ENCODE measurements at regions not wholly inside any gene's neighbourhood (a gene's known extent, or its start where the extent isn't known, plus 50 kb on each side); places are given as distances from the start of the nearest gene placed in this dataset.
"Not testable (repeated sequence)": the region's sequence is repeated elsewhere in the genome, so short reads cannot be mapped to it uniquely, and the experiment has no call there.

- FAIRE-seq (no peak), DNase-seq (ENCODE audit: insufficient read length, low spot score) (no peak)
Observed at GRCh38 chr9:18063856-18064390, 410.0 kb upstream of the ADAMTSL1 start.

DNA sequence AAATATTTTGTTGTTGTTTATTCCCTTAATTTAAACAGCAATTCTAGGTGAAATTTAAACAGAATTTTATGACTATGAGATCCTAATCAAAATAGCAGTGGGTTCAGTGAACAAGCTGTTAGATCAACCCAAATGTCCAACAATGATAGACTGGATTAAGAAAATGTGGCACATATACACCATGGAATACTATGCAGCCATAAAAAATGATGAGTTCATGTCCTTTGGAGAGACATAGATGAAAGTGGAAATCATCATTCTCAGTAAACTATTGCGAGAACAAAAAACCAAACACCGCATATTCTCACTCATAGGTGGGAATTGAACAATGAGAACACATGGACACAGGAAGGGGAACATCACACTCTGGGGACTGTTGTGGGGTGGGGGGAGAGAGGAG lies 407.3 kb upstream of the ADAMTSL1 start:
- FAIRE-seq; DNase-seq (ENCODE audit: insufficient read length, low spot score): not testable (repeated sequence)

DNA sequence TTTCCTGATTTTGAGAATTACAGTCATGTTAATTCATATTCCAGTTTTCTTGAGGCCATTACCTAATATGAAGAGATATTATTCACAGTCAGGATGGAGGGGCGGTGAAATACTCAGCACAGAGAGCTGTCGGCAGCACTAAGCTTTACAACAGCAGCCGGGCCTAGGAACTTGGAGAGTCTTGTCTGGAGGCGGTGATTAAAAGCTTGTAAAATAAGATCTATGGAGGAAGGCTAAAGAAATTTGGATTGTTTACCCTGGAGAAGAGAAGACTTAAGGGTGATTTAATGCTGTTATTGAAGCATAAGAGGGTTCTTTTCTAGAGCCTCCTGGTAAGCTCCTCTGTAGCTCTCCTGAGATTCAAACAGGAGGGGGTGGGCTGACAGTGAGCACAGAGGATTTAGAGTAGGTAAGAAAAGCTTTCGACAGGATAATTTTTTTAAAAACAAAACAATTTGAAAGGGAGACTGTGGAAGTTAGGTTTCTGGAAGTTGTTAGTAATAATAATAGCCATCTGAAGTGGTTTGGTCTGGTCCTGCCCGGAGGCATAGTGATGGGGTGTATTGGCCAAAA lies 406.3 kb upstream of the ADAMTSL1 start:
- FAIRE-seq (no peak), DNase-seq (ENCODE audit: insufficient read length, low spot score) (no peak)

DNA sequence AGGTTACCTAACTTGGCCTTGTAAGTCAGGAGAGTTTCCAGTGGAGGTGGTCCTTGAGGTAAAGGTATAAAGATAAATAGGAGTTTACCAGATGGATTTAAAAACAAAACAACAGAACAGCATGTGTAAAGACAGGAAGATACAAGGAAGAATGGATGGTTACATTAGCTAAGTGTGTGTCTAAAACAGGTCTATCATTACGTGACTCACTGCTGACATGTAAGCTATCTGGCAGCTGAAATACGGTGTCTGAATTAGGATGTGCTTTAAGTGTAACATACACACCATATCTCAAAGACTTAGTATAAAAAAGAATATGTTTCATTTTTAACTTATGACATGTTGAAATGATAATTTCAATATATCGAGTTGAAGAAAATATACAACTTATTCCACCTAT lies 405.1 kb upstream of the ADAMTSL1 start:
- DNase-seq (ENCODE audit: insufficient read length, low spot score), result no peak
- no peak for FAIRE-seq

DNA sequence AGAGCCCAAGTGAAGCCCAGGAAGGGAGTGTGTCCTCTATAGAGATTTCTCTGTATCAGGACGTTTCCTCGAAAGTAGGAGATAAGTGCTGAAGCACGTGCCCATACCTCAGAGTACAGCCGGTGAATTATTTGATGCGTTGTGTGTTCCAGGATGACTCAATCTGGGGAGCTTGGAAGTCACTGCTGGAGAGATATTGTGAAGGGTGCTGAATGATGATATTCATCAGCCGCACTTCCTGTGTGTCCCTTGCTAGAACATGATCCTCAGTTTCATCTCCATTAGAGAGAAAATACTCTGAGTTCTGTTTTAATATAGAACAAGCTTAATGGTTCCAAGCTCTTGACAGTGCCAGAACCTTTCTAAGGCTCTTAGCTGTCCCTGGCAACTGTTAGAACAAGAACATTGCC lies 402.3 kb upstream of the ADAMTSL1 start:
- no peak for FAIRE-seq
- no peak for DNase-seq (ENCODE audit: insufficient read length, low spot score)

- FAIRE-seq (no peak), DNase-seq (ENCODE audit: insufficient read length, low spot score) (no peak)
Observed at GRCh38 chr9:18073002-18073401, 401.0 kb upstream of the ADAMTSL1 start.

DNA sequence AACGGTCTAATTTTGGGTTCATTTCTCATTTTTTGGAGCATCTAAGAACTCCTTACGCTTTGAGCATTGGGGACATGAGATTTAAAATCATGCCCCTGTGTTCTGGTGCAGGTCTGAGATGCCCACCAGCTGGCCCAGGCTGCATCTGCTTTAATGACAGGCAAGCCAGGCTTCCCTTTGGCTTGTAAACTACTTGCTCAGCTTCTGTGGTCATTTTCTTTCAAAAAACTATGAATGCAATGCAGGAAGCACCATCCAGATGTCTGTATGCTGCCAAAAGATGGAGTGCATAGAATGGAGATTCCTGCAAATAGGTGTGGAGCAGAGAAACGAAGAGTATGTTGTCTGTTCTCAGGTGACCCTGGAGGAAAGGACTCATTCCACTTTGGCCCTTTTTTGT lies 399.9 kb upstream of the ADAMTSL1 start:
- FAIRE-seq (no peak), DNase-seq (ENCODE audit: insufficient read length, low spot score) (no peak)

- FAIRE-seq (no peak), DNase-seq (ENCODE audit: insufficient read length, low spot score) (no peak)
Observed at GRCh38 chr9:18075253-18075952, 398.6 kb upstream of the ADAMTSL1 start.

- FAIRE-seq, result no peak
- DNase-seq (ENCODE audit: insufficient read length, low spot score), result no peak
Observed at GRCh38 chr9:18077941-18078678, 395.8 kb upstream of the ADAMTSL1 start.

GRCh38 chr9:18092138-18092537 lies 381.8 kb upstream of the ADAMTSL1 start:
- no peak for FAIRE-seq
- no peak for DNase-seq (ENCODE audit: insufficient read length, low spot score)

DNA sequence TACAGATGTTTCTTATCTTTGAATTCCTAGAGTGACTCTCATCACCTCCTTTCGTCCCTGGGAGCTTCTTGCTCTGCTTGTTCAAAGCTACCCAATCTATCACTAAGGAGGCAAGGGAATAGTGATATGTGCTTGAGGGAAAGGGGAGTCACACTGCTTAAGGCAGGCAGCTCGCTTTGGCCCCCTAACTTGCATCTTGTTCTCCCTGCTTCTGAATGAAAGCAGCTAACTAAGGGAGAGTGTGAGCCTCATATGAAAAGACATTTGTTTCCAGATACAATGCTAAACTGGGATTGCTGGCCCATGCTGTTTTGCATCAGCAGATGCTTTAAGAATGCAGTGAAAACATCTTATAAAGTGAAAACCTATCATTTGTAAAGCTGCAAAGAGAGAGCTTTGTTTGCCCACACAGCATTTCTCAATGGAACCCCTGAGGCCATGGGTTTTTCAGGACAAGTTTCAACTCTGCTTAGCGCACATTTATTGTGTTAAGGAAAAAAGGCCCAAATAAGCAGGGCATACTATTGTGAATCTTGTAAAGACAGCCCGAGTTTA lies 367.9 kb upstream of the ADAMTSL1 start:
- FAIRE-seq, result no peak
- DNase-seq (ENCODE audit: insufficient read length, low spot score), result no peak

- FAIRE-seq, result no peak
Observed at GRCh38 chr9:18109675-18110074, 364.3 kb upstream of the ADAMTSL1 start.

DNA sequence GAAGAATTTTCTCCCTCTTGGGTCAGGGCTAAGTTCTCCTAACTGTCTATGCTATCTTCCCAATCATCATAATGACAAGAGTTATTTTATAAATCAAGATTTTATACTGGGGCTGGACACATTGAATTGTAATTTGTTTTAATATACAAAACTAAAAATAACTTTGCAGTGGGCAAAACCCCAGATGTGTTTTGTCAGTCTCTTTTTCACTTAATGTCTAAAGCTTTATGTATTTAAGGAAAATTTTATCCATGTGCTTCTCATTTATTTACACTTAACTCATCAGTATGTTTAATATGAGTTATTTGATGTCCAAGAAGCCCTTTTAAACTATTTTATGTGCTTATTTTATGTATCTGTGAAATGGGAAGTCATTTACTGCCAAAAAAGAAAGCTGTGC lies 362.8 kb upstream of the ADAMTSL1 start:
- no peak for DNase-seq (ENCODE audit: insufficient read length, low spot score)
- FAIRE-seq, result no peak

More at GRCh38 chr9:18109675-18110074, 364.3 kb upstream of the ADAMTSL1 start:
- no peak for DNase-seq (ENCODE audit: insufficient read length, low spot score)

GRCh38 chr9:18114559-18115475 lies 359.1 kb upstream of the ADAMTSL1 start:
- no peak for FAIRE-seq

DNA sequence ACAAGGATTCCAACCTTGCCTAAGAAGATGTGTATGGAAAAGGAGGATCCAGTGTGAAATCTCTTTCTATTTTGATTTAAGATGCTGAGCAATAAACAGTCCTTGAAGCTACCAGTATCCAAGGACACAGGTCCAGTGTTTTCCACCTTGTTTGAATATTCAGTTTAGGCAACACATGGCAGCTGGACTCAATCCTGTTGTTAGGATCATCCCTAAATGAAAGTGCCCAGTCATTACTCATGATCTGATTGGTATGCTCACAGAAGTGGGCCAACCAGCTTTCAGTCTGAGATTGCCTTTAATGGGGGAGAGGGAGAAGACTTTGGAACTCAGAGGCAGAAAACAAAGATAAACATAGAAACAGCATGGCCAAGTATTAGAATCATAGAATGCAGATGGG lies 355.7 kb upstream of the ADAMTSL1 start:
- DNase-seq (ENCODE audit: insufficient read length, low spot score) (no peak), FAIRE-seq (no peak)

More at GRCh38 chr9:18114559-18115475, 359.1 kb upstream of the ADAMTSL1 start:
- no peak for DNase-seq (ENCODE audit: insufficient read length, low spot score)

- no peak for FAIRE-seq
- DNase-seq (ENCODE audit: insufficient read length, low spot score), result no peak
Observed at GRCh38 chr9:18122171-18122570, 351.8 kb upstream of the ADAMTSL1 start.

DNA sequence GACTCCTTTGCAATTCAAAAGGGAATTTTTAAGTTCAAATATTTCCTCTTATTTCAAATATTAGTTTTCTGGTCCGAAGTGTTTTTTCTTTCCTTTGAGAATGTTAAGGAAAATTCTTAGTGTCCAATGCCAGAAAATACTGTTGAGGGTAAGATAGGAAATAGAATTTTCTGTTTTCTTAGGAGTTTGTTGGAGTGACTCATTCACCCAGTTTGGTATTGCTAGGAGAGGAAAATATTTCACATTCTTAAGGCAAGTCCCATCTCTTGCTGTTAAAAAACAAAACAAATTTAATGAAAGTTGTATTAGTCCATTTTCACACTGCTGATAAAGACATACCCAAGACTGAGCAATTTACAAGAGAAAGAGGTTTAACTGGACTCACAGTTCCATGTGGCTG lies 349.2 kb upstream of the ADAMTSL1 start:
- DNase-seq (ENCODE audit: insufficient read length, low spot score) (no peak), FAIRE-seq (no peak)

DNA sequence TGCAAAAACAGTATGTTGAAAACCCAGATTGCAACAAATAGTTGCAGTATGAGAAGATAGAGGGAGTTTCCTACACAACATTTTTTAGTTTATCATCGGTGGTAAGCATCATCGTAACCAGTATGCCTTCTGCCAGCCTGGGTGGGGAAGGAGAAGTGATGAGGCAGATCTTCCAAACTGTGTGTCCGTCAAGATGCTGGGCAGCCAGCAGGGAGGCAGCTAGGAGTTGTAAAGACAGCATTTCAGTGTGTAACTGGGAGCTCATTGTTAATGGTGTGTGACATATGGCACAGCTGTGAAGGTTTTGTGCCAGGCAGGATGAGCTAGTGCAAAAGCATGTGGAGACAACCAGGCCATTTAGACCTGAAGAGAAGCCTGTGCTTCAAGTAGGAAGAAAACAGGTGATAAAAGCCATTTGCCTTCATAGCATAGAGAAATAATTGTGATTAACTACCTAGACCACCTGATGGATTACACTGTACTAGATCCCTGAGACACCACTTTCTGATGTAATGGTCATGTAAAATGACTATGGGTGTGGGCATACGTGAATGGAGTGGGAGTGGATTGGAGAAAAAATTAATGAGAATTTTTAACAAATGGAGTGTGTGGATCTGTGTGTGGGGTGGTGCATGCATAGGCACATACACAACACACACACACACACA lies 347.0 kb upstream of the ADAMTSL1 start:
- FAIRE-seq (no peak), DNase-seq (ENCODE audit: insufficient read length, low spot score) (no peak)

DNA sequence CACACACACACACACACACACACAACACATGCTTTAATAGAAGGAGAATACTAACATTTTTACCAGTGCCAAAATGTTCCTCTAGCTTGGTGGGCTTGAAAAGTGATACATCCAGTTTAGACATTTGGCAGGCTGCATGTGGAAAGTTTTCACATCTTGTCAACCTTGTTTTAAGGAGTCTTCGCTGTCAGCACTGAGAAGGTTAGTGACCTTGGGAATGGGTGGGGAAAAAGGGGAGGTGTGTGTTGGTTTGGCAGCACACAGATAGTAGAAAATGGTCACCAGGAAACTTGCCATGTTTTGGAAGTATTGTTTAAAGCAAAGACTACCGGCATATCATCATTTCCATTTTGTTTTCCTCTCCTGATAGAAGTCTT lies 346.5 kb upstream of the ADAMTSL1 start:
- DNase-seq (ENCODE audit: insufficient read length, low spot score) (no peak), FAIRE-seq (no peak)

DNA sequence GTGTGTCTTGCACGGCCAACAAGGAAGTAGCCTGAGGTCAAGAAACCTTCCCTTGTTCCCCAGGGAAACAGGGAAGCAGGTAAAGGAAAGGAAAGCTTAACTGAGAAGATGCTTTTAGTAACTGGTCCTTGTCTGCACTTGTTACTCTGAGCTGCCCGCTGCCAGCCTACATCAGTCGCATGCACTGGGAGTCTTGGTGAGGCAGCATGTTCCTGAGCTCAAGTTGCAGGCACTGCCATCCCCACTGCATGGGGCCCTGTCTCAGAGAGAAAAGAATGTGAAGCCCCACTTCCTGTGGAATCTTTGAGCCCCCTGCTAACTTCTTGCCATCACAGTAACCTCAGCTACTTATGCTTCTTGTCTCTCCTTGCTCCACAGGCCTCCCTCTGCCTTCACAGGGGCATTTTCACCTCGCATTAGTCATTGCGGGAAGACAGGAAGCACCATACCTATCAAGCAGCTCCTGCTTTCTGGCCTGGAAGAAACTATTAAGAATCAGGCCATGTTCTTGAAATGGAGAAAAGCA lies 344.1 kb upstream of the ADAMTSL1 start:
- DNase-seq (ENCODE audit: insufficient read length, low spot score), result no peak
- FAIRE-seq, result no peak

Measured in HTR-8/SVneo (cell line).